ENCODE measurements at regions not wholly inside any gene's neighbourhood (a gene's known extent, or its start where the extent isn't known, plus 50 kb on each side); places are given as distances from the start of the nearest gene placed in this dataset.

DNA sequence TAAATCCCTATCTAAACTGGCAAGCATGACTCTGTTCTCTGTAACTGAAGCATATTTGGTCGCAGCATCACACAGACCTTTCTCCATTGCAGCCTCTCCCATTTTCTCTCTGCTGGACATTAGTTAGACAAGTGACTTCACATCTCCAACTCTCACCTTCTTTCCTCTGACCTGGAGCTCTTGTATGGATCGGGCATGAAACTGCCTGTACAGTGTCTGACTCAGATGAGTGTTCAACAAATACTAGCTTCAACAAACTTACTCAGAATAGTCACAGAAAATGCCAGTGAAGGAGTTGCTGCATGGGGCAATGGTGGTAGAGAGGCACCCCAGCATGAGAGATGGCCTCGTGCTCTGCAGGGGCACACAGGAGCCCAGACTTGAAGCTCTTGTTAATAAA lies 104.7 kb upstream of the COPS8 start:
- TF ChIP-seq, protein P1, sequence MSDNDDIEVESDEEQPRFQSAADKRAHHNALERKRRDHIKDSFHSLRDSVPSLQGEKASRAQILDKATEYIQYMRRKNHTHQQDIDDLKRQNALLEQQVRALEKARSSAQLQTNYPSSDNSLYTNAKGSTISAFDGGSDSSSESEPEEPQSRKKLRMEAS (IDR thresholded peaks at IDR 0.05) = no peak
- no peak for TF ChIP-seq CEBPB (IDR thresholded peaks at IDR 0.05)
- no peak for TF ChIP-seq ZBTB7A (IDR thresholded peaks at IDR 0.05; ENCODE audit: low read depth)
- TF ChIP-seq TAF1 (IDR thresholded peaks at IDR 0.05; ENCODE audit: low read depth) = no peak
- TF ChIP-seq, protein P2, sequence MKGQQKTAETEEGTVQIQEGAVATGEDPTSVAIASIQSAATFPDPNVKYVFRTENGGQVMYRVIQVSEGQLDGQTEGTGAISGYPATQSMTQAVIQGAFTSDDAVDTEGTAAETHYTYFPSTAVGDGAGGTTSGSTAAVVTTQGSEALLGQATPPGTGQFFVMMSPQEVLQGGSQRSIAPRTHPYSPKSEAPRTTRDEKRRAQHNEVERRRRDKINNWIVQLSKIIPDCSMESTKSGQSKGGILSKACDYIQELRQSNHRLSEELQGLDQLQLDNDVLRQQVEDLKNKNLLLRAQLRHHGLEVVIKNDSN (IDR thresholded peaks at IDR 0.05) = no peak
- TF ChIP-seq EGR1 (IDR thresholded peaks at IDR 0.05) = no peak
- TF ChIP-seq, protein P3, sequence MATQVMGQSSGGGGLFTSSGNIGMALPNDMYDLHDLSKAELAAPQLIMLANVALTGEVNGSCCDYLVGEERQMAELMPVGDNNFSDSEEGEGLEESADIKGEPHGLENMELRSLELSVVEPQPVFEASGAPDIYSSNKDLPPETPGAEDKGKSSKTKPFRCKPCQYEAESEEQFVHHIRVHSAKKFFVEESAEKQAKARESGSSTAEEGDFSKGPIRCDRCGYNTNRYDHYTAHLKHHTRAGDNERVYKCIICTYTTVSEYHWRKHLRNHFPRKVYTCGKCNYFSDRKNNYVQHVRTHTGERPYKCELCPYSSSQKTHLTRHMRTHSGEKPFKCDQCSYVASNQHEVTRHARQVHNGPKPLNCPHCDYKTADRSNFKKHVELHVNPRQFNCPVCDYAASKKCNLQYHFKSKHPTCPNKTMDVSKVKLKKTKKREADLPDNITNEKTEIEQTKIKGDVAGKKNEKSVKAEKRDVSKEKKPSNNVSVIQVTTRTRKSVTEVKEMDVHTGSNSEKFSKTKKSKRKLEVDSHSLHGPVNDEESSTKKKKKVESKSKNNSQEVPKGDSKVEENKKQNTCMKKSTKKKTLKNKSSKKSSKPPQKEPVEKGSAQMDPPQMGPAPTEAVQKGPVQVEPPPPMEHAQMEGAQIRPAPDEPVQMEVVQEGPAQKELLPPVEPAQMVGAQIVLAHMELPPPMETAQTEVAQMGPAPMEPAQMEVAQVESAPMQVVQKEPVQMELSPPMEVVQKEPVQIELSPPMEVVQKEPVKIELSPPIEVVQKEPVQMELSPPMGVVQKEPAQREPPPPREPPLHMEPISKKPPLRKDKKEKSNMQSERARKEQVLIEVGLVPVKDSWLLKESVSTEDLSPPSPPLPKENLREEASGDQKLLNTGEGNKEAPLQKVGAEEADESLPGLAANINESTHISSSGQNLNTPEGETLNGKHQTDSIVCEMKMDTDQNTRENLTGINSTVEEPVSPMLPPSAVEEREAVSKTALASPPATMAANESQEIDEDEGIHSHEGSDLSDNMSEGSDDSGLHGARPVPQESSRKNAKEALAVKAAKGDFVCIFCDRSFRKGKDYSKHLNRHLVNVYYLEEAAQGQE (IDR thresholded peaks at IDR 0.05; ENCODE audit: low read depth) = no peak
- TF ChIP-seq YY1 (IDR thresholded peaks at IDR 0.05; ENCODE audit: low read depth) = no peak
- TF ChIP-seq CREB1 (IDR thresholded peaks at IDR 0.05; ENCODE audit: low read depth) = no peak
- no peak for TF ChIP-seq TCF12 (IDR thresholded peaks at IDR 0.05; ENCODE audit: low read depth)
- TF ChIP-seq FOXM1 (IDR thresholded peaks at IDR 0.05; ENCODE audit: borderline replicate concordance, low read depth) = no peak
- TF ChIP-seq TEAD4 (IDR thresholded peaks at IDR 0.05) = no peak
- no peak for TF ChIP-seq RAD21 (IDR thresholded peaks at IDR 0.05; ENCODE audit: low read depth)

DNA sequence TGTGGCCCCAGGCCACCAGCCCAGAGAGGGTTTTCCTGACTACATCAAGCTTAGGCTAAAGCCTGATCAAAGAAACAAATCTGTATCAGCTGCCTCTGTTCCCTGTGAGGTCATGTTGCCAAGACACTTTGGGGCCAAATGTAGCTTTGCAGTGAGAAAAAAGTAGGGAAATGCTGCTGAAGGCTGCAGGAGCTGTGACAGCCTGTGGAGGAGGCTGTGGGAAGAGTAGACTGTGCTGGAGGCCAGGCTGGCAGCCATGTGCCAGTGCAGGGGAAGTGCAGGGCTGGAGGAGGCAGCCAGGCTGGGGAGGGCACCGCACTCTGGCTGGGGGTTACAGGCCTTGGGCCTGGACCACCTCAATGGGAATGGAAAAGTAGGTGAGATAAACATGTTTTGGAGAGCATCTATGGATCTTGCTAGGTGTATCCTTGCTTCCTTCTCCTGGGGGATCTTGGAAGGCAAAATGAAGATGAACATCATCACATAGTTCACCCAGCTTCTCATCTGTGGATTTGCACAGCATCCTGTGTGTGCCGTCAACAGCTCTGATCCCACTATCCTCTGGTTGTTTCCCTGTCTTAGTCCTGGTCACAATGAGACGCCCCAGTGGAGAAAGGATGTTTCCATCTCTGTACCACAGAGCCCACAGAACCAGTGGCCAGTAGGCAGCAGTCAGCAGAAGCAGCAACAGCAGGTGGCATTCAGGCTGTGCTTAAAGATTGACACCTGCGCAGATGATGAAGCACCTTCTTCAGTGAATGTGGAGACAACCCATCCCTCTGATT lies 103.8 kb upstream of the COPS8 start:
- TF ChIP-seq, protein P2 (IDR thresholded peaks at IDR 0.05) = no peak
- TF ChIP-seq FOXM1 (IDR thresholded peaks at IDR 0.05; ENCODE audit: borderline replicate concordance, low read depth) = no peak
- TF ChIP-seq EP300 (IDR thresholded peaks at IDR 0.05; ENCODE audit: borderline replicate concordance) = no peak
- TF ChIP-seq NFIC (IDR thresholded peaks at IDR 0.05) = no peak
- TF ChIP-seq, protein P3 (IDR thresholded peaks at IDR 0.05; ENCODE audit: low read depth) = no peak
- TF ChIP-seq RAD21 (IDR thresholded peaks at IDR 0.05; ENCODE audit: low read depth) = no peak
- TF ChIP-seq, protein P1 (IDR thresholded peaks at IDR 0.05) = no peak
- TF ChIP-seq YY1 (IDR thresholded peaks at IDR 0.05; ENCODE audit: low read depth) = no peak
- TF ChIP-seq TAF1 (IDR thresholded peaks at IDR 0.05; ENCODE audit: low read depth) = no peak

DNA sequence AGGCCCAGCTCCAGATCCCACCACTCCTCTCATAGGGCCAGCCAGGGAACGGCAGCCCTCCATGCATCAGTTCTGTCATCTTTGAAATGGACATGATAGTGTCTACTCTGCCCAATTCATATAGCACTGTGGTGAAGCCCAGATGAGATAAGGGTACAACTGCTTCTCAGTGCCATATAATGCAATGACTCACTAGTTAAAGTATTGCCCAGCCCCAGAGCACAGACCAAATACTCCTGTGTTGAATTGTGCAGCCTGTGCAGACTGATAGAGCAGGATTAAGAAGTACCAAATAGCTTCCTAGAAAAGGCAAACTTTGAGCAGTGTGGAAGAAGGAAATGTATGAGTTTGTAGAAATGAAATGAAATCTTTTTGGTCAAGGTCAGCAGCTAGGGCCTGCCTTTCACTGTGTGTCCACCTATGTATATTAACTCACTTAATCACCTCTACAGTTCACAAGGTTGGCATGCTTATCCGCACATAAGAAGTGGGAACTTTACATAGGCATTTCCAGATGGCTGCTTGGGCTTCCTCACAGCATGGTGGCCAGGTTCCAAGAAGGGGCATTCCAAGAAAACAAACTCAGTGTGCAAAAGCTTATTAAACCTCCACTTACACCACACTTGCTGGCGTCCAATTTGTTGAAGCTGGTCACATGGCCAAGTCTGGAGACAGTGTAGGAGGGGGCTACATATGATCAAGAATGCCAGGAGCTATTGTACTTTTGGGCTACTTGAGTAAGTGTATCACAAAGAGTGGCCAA lies 102.8 kb upstream of the COPS8 start:
- TF ChIP-seq EGR1 (IDR thresholded peaks at IDR 0.05) (no peak), RAD21 (IDR thresholded peaks at IDR 0.05; ENCODE audit: low read depth) (no peak), ZBTB7A (IDR thresholded peaks at IDR 0.05; ENCODE audit: low read depth) (no peak), TEAD4 (IDR thresholded peaks at IDR 0.05) (no peak), YY1 (IDR thresholded peaks at IDR 0.05; ENCODE audit: low read depth) (no peak), TCF12 (IDR thresholded peaks at IDR 0.05; ENCODE audit: low read depth) (no peak), FOXM1 (IDR thresholded peaks at IDR 0.05; ENCODE audit: borderline replicate concordance, low read depth) (no peak), CEBPB (IDR thresholded peaks at IDR 0.05) (no peak), NFIC (IDR thresholded peaks at IDR 0.05) (no peak), CREB1 (IDR thresholded peaks at IDR 0.05; ENCODE audit: low read depth) (no peak), TAF1 (IDR thresholded peaks at IDR 0.05; ENCODE audit: low read depth) (no peak), EP300 (IDR thresholded peaks at IDR 0.05; ENCODE audit: borderline replicate concordance) (no peak)
- TF ChIP-seq, protein P2 (IDR thresholded peaks at IDR 0.05) = no peak
- TF ChIP-seq, protein P1 (IDR thresholded peaks at IDR 0.05) = no peak

DNA sequence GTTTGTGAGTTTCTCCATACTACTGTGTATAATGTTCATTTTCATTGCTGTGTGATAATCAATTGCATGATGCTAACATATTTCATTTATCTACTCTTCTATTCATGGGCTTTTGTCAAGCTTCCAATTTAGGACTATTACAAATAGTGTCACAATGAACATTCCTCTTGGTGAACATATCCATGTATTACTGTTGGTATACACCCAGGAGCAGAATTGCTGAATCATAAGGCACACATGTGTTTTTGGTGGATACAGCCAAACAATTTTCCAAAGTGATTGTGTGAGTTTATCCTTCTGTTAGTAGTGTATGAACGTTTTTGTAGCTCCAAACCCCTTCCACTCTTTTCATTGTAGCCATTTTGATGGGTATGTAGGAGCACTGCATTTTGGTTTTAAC lies 101.6 kb upstream of the COPS8 start:
- TF ChIP-seq TEAD4 (IDR thresholded peaks at IDR 0.05) = no peak
- no peak for TF ChIP-seq EGR1 (IDR thresholded peaks at IDR 0.05)
- TF ChIP-seq RAD21 (IDR thresholded peaks at IDR 0.05; ENCODE audit: low read depth) = no peak

All from Ishikawa (cell line).